ENCODE measurements at regions not wholly inside any gene's neighbourhood (a gene's known extent, or its start where the extent isn't known, plus 50 kb on each side); places are given as distances from the start of the nearest gene placed in this dataset.

DNA sequence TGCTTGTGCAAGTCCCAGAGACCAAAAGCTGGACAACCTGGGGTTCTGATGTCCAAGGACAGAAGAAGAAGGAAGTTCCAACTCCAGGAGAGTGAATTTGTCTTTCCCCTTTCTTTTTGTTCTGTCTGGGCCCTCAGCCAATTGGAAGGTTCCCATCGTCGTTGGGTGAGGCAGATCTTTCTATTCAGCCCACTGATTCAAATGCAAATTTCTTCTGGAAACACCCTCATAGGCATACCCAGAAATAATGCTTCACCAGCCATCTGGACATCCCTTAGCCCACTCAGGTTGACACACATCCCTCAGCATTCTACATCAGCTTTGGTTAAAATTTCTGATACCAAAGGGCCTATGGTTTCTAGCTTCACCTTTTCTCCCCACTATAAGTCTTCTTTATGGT, 156.5 kb downstream of the SP3 start:
- TF ChIP-seq CTCF (IDR thresholded peaks at IDR 0.05; ENCODE audit: low read depth, low read length, poor library complexity, severe bottlenecking): no peak
- no peak for TF ChIP-seq EZH2phosphoT487 (IDR thresholded peaks at IDR 0.05; ENCODE audit: borderline replicate concordance, low read length)
